ENCODE measurements at regions not wholly inside any gene's neighbourhood (a gene's known extent, or its start where the extent isn't known, plus 50 kb on each side); places are given as distances from the start of the nearest gene placed in this dataset.
"Not testable (repeated sequence)": the region's sequence is repeated elsewhere in the genome, so short reads cannot be mapped to it uniquely, and the experiment has no call there.

GRCh38 chr6:76840041-76840745, 623.1 kb downstream of the HTR1B start:
- H3K27ac Mint-ChIP-seq: no peak overlapping the region
- no peaks in the 10 kb centered on the region for H3K4me1 Mint-ChIP-seq
- no peaks in the 10 kb centered on the region for H3K27me3 Mint-ChIP-seq
- H3K9me3 Mint-ChIP-seq: no peaks in the 10 kb centered on the region
- DNase-seq: no peak
- H3K36me3 Mint-ChIP-seq (ENCODE audit: low read depth): no peaks in the 10 kb centered on the region
- intact Hi-C loops (cut with micrococcal nuclease): no loop called here
- H3K4me3 Mint-ChIP-seq: no peak overlapping the region

GRCh38 chr6:76839505-76839904, 623.8 kb downstream of the HTR1B start:
- H3K36me3 Mint-ChIP-seq (ENCODE audit: low read depth): no peaks in the 10 kb centered on the region
- DNase-seq: no peak
- intact Hi-C loops (cut with micrococcal nuclease): no loop called here

GRCh38 chr6:76837564-76837963, 625.7 kb downstream of the HTR1B start:
- Mint-ChIP-seq H3K27me3 (no peaks in the 10 kb centered on the region), H3K4me3 (no peak overlapping the region), H3K36me3 (ENCODE audit: low read depth) (no peaks in the 10 kb centered on the region), H3K9me3 (peaks cover 3% of the 10 kb centered on the region), H3K27ac (no peak overlapping the region), H3K4me1 (no peaks in the 10 kb centered on the region)
- intact Hi-C loops (cut with micrococcal nuclease): no loop called here
- no peak for DNase-seq

More at GRCh38 chr6:76839505-76839904, 623.8 kb downstream of the HTR1B start:
- Mint-ChIP-seq H3K4me1 (no peaks in the 10 kb centered on the region), H3K4me3 (no peak overlapping the region), H3K27ac (no peak overlapping the region), H3K27me3 (no peaks in the 10 kb centered on the region), H3K9me3 (no peaks in the 10 kb centered on the region)

GRCh38 chr6:76835695-76836094, 627.6 kb downstream of the HTR1B start:
- Mint-ChIP-seq H3K9me3 (peaks cover 3% of the 10 kb centered on the region), H3K4me1 (no peaks in the 10 kb centered on the region), H3K36me3 (ENCODE audit: low read depth) (no peaks in the 10 kb centered on the region), H3K4me3 (no peak overlapping the region), H3K27ac (no peak overlapping the region), H3K27me3 (no peaks in the 10 kb centered on the region)
- no peak for DNase-seq
- intact Hi-C loops (cut with micrococcal nuclease): no loop called here

GRCh38 chr6:76835293-76835692, 628.0 kb downstream of the HTR1B start:
- Mint-ChIP-seq H3K4me3 (no peak overlapping the region), H3K36me3 (ENCODE audit: low read depth) (no peaks in the 10 kb centered on the region), H3K4me1 (no peaks in the 10 kb centered on the region), H3K27me3 (no peaks in the 10 kb centered on the region), H3K9me3 (peaks cover 3% of the 10 kb centered on the region), H3K27ac (no peak overlapping the region)
- intact Hi-C loops (cut with micrococcal nuclease): no loop called here
- DNase-seq: no peak

- no peak for DNase-seq
- H3K27ac Mint-ChIP-seq: no peak overlapping the region
- intact Hi-C loops (cut with micrococcal nuclease): no loop called here
- H3K27me3 Mint-ChIP-seq: no peaks in the 10 kb centered on the region
- H3K36me3 Mint-ChIP-seq (ENCODE audit: low read depth): no peaks in the 10 kb centered on the region
- H3K4me3 Mint-ChIP-seq: no peak overlapping the region
- H3K4me1 Mint-ChIP-seq: no peaks in the 10 kb centered on the region
- H3K9me3 Mint-ChIP-seq: peaks cover 3% of the 10 kb centered on the region
Measured at GRCh38 chr6:76834399-76834798, 628.9 kb downstream of the HTR1B start.

- Mint-ChIP-seq H3K4me1 (no peaks in the 10 kb centered on the region), H3K9me3 (peaks cover 3% of the 10 kb centered on the region), H3K27me3 (no peaks in the 10 kb centered on the region), H3K27ac (no peak overlapping the region), H3K36me3 (ENCODE audit: low read depth) (no peaks in the 10 kb centered on the region), H3K4me3 (no peak overlapping the region)
- DNase-seq: no peak
- intact Hi-C loops (cut with micrococcal nuclease): no loop called here
Measured at GRCh38 chr6:76831299-76831698, 632.0 kb downstream of the HTR1B start.

- H3K4me1 Mint-ChIP-seq; H3K36me3 Mint-ChIP-seq (ENCODE audit: low read depth); intact Hi-C loops (cut with micrococcal nuclease); DNase-seq; H3K27me3 Mint-ChIP-seq; H3K4me3 Mint-ChIP-seq; H3K27ac Mint-ChIP-seq; H3K9me3 Mint-ChIP-seq: not testable (repeated sequence)
Measured at GRCh38 chr6:76823578-76823977, 639.7 kb downstream of the HTR1B start.

GRCh38 chr6:76818451-76818850, 644.8 kb downstream of the HTR1B start:
- no peak for DNase-seq
- Mint-ChIP-seq H3K4me3 (no peak overlapping the region), H3K9me3 (peaks cover 7% of the 10 kb centered on the region), H3K4me1 (no peaks in the 10 kb centered on the region), H3K27me3 (no peaks in the 10 kb centered on the region), H3K27ac (no peak overlapping the region), H3K36me3 (ENCODE audit: low read depth) (no peaks in the 10 kb centered on the region)
- intact Hi-C loops (cut with micrococcal nuclease): no loop called here

- no peak for DNase-seq
- intact Hi-C loops (cut with micrococcal nuclease): no loop called here
- no peak overlapping the region for H3K4me3 Mint-ChIP-seq
- H3K27ac Mint-ChIP-seq: no peak overlapping the region
- peaks cover 5% of the 10 kb centered on the region for H3K9me3 Mint-ChIP-seq
- no peaks in the 10 kb centered on the region for H3K27me3 Mint-ChIP-seq
- H3K36me3 Mint-ChIP-seq (ENCODE audit: low read depth): no peaks in the 10 kb centered on the region
- no peaks in the 10 kb centered on the region for H3K4me1 Mint-ChIP-seq
Measured at GRCh38 chr6:76817429-76817828, 645.9 kb downstream of the HTR1B start.

GRCh38 chr6:76814496-76815458, 648.5 kb downstream of the HTR1B start:
- Mint-ChIP-seq H3K27me3 (no peaks in the 10 kb centered on the region), H3K4me3 (no peak overlapping the region), H3K4me1 (no peaks in the 10 kb centered on the region), H3K27ac (no peak overlapping the region), H3K9me3 (peaks cover 4% of the 10 kb centered on the region), H3K36me3 (ENCODE audit: low read depth) (no peaks in the 10 kb centered on the region)
- DNase-seq: no peak
- intact Hi-C loops (cut with micrococcal nuclease): no loop called here

- Mint-ChIP-seq H3K4me1 (no peaks in the 10 kb centered on the region), H3K27me3 (no peaks in the 10 kb centered on the region), H3K4me3 (no peak overlapping the region), H3K27ac (no peak overlapping the region), H3K9me3 (no peaks in the 10 kb centered on the region), H3K36me3 (ENCODE audit: low read depth) (no peaks in the 10 kb centered on the region)
- intact Hi-C loops (cut with micrococcal nuclease): no loop called here
- no peak for DNase-seq
Measured at GRCh38 chr6:76810286-76810685, 653.0 kb downstream of the HTR1B start.

- Mint-ChIP-seq H3K4me3 (no peak overlapping the region), H3K27me3 (no peaks in the 10 kb centered on the region), H3K27ac (no peak overlapping the region), H3K36me3 (ENCODE audit: low read depth) (no peaks in the 10 kb centered on the region), H3K4me1 (no peaks in the 10 kb centered on the region), H3K9me3 (no peaks in the 10 kb centered on the region)
- no peak for DNase-seq
- intact Hi-C loops (cut with micrococcal nuclease): no loop called here
Measured at GRCh38 chr6:76803038-76803580, 660.2 kb downstream of the HTR1B start.

- Mint-ChIP-seq H3K4me1 (no peaks in the 10 kb centered on the region), H3K27ac (no peak overlapping the region), H3K4me3 (no peak overlapping the region), H3K9me3 (no peaks in the 10 kb centered on the region), H3K36me3 (ENCODE audit: low read depth) (no peaks in the 10 kb centered on the region), H3K27me3 (no peaks in the 10 kb centered on the region)
- no peak for DNase-seq
- intact Hi-C loops (cut with micrococcal nuclease): no loop called here
Measured at GRCh38 chr6:76792394-76792793, 670.9 kb downstream of the HTR1B start.

All from activated CD4-positive, alpha-beta T cell treated with anti-CD3 and anti-CD28 coated beads, Interleukin-2, amount 10 ng/mL, durations not matched to agents 24 days and 14 days (primary cell).